GM21526 (cell line): ENCODE measurements at regions not wholly inside any gene's neighbourhood (a gene's known extent, or its start where the extent isn't known, plus 50 kb on each side); places are given as distances from the start of the nearest gene placed in this dataset.
"Not testable (repeated sequence)": the region's sequence is repeated elsewhere in the genome, so short reads cannot be mapped to it uniquely, and the experiment has no call there.

Experiments
- ATAC-seq: cut with Tn5 transposase; IDR thresholded peaks from one replicate; pipeline ENCODE4 v1.9.1; 2021; ENCODE audit warnings: moderate library complexity; ENCODE audit not compliant: unreplicated experiment, low FRiP score

GRCh38 chr10:11691319-11691755 is 50.8 kb upstream of the ECHDC3 start:
- ATAC-seq = no peak

DNA sequence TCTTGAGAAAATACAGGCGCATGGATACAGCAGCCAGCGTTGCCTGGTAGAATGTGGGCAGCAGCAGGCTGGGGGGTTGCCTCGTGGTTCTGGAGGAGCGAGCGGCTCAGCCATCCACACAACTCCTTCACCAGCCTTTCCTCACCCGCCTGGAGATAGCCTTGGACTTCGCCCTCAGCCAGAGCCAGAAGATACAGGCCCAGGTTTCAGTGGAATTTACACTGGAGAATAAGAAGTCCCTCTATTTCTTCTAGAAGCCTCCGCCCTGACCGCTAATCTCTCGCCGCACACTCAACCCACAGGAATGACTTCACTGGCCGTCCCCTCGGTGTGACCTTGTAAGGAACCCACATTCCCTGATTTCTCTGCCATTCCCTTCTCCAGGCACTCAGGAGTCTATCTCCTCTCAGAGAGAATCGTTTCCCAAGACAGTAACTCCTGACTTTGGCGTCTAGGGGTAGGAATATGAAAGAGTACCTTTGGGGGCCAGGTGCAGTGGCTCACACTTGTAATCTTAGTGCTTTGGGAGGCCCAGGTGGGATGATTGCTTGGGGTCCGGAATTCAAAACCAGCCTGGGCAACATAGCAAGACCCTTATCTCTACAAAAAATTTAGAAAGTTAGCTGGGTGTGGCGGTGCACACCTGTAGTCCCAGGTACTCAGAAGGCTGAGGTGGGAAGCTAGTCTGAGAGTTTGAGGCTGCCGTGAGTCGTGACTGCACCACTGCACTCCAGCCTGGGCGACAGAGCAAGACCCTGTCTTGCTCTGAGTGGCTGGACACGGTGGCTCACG is 52.0 kb upstream of the ECHDC3 start:
- no peak for ATAC-seq

- ATAC-seq = not testable (repeated sequence)
Measured at GRCh38 chr10:11688448-11688795, 53.8 kb upstream of the ECHDC3 start.

- ATAC-seq = no peak
Measured at GRCh38 chr10:11687779-11688447, 54.3 kb upstream of the ECHDC3 start.

DNA sequence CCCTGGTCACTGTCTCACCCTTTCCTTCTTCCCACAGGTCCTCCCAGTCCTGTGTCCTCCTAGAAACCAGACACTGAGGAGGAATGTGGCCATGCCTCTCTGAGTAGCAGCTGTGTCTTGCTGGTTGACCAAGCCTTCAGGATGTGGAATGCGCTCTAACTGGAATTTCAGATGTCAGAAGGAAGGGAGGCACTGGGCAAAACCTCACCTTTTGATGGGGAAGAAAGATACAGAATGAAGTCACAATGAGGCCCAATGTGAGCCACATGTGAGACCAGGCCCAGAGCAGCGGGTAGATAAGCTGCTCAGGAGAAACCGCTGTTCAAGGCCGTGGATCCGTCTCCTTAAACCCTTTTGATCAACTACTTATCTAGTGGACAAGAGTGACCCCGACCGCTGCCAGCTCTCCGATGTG is 54.8 kb upstream of the ECHDC3 start:
- ATAC-seq = no peak

GRCh38 chr10:11685787-11686218 is 56.4 kb upstream of the ECHDC3 start:
- ATAC-seq = no peak

DNA sequence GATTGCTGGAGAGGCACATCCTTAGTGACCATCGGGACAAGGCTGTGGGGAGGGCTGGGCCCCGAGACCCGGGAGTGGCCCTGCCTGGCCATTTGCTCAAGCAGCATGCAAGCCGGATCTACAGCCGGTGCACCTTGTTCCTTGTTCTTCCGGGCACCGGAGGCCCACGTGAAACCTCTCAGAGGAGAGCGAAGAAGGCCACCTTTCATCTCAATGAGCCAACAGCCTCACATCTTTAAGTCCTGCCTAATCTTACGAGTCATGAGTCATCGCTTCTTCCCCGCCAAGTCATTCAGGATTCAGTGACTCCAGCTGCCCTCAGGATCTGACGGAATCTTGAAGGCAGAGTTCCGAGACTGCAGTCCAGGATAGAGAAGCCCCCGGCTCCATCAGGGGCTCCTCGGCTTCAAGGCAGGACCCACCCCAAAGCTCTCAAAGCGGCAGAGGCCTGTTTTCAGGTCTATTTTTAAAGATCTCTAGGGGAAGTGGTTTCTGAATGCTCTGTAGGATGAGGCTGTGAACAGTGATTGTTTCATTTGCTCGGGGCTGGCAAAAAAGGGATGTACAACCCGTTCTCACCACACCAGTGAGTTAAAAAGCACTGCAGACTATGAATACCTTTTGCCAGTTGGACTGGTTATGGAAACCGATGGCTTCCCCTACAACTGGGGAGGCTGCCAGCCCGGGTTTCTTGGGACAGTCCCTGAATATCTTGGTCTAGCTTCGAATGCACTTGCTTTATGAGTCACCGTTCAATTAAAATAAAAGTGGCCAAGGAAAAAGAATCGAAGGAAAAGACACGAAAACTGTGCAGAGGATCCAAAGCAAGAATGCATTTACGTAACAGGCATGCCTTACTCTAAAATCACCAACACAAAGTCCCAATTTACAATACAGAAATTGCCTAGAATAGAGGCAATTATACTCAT is 57.2 kb upstream of the ECHDC3 start:
- peak; percentile 60 for ATAC-seq

DNA sequence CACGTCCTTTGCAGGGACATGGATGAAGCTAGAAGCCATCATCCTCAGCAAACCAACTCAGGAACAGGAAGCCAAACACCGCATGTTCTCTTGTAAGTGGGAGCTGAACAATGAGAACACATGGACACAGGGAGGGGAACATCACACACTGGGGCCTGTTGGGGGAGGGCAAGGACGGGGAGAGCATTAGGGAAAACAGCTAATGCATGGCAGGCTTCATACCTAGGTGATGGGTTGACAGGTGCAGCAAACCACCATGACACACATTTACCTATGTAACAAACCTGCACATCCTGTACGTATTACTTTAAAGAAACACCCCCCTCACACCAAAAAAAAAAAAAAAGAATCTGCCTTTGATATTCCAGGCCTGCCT is 57.9 kb upstream of the ECHDC3 start:
- ATAC-seq = not testable (repeated sequence)

DNA sequence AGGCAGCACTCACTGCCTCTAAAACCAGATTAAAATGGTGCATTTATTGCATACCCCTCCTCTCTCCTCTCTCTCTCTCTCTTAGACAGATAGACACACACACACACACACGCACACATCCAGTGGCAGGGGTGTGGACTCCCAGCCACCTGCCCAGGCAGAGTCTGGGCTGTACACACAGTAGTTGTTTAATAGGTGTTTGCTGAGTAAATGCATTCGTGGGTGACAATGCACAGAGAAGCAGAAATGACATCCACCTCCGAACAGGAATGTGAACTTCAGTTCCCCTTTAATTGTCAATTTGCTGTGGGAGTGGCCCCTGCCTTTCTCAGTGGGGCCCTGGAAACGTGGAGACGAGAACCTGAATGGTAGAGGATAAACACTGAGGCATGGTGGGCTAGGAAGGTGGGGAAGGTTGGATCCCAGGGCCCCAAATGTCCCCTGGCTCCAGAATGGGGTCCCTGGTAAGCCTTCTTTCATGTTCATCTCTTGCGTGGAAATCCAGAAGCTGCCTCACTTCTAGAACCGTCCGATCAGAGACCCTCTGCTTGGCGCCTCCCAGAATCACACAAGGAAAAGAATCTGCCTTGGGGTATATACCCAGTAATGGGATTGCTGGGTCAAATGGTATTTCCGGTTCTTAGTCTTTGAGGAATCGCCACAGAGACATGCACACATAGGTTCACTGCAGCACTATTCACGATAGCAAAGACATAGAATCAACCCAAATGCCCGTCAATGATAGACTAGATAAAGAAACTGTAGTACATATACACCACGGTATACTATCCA is 58.5 kb upstream of the ECHDC3 start:
- ATAC-seq = no peak

GRCh38 chr10:11682851-11683250 is 59.3 kb upstream of the ECHDC3 start:
- ATAC-seq = no peak

DNA sequence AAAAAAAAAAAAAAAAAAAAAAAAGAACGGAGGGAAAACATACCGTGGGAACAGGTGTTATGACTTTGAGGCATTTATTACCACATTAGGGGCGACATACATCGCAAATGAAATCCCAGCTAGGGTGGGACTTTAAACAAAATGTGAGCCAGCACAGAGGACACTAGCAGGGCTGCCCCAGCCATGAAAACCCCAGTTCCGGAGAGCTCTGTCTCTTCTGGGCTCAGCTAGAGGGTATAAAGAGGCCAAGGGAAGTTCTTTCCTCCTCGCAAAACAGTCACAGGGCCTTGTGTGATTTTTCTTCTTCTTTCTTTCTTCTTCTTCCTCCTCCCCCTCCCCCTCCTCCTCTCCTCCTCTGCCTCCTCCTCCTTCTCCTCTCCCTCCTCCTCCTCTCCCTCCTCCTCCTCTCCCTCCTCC is 59.9 kb upstream of the ECHDC3 start:
- no peak for ATAC-seq

GRCh38 chr10:11680496-11680895 is 61.7 kb upstream of the ECHDC3 start:
- no peak for ATAC-seq

DNA sequence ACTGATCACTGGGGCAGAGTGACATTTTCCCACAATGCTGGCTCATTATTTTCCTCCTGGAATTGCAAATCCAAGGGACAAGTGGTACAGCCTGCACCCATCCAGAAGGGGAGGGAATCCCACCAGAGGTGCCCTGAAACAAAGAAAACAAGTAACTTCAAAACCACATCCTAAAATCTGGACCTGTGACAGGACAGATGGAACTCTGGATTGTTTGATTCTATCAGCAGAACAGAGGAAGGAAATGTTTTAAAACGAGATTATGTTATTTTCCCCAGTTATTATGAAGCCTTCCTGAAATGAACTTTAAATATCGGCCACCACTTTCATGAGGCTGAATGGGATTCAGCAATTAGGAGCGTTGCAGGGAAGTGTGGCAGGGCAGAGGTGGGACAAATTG is 62.2 kb upstream of the ECHDC3 start:
- ATAC-seq = no peak

DNA sequence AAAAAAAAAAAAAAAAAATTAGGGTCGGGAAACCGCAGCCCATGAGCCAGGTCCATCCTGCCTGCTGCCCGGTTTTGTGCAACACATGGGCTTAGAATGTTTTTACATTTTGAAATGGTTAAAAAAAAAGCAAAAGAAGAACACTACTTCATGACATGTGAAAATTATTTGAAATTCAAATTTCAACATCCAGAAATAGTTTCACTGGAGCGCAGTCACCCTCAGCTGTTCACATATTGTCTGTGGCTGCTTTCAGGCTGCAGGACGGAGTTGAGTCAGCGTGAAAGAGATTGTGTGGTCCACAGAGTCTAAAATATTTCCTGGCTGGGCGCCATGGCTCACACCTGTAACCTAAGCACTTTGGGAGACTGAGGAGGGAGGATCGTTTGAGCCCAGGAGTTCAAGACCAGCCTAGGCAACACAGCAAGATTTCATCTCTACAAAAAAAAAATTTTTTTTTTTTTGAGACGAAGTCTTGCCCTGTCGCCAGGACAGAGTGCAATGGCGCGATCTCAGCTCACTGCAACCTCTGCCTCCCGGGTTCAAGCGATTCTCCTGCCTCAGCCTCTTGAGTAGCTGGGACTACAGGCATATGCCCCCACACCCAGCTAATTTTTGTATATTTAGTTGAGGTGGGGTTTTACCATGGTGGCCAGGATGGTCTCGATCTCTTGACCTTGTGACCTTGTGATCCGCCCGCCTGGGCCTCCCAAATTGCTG is 63.9 kb upstream of the ECHDC3 start:
- ATAC-seq = peak; percentile 93

- no peak for ATAC-seq
Measured at GRCh38 chr10:11677480-11677879, 64.7 kb upstream of the ECHDC3 start.

GRCh38 chr10:11673346-11674280 is 62.2 kb upstream of the USP6NL start:
- ATAC-seq = no peak

GRCh38 chr10:11672836-11673235 is 61.4 kb upstream of the USP6NL start:
- ATAC-seq = no peak

DNA sequence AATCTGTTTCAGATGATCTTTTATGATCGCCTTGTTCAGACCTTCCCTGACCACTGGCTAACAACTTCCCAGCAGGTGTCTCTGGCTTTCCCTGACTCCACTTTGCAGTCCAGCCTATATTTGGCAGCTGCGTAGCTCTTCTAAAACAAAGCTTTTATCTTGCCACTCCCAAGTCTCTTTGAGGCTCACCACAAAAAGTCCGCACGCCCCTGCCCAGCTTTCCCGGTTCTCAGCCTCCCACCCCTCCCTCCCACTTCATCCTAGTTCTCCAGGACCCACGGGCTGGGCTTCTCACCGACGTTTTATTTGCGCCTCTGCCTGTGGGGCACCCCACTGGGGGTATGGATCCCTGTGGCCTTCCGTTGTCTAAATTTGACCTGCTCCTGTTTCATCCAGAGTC is 58.9 kb upstream of the USP6NL start:
- ATAC-seq = no peak
